Right forelimb (tissue), 1 donor: ENCODE measurements at regions not wholly inside any gene's neighbourhood (a gene's known extent, or its start where the extent isn't known, plus 50 kb on each side); places are given as distances from the start of the nearest gene placed in this dataset.

Source experiments
- DNase-seq: peaks from one replicate; pipeline ENCODE4 v3.0.0-alpha.2; 2018

- DNase-seq, result no peak
Measured at GRCh38 chr13:44229371-44230030, 144.1 kb upstream of the SERP2 start.

DNA sequence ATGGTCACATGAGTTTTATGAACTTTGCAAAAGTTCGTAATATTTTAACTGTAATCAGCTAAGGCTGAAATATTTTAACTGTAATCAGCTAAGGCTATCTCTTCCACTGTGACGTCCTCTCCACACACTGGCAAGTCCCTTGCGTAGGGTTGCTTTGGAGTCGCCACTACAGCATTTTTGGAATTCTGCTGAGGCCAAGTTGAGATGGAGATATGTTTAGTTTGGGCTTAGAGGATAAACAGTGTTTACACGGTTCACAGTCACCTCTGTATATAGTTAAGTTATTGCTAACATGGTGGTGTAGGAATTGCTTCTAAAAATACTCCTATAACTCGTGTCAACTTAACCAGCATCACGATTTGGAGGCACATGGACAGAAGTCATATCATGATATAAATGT, 143.6 kb upstream of the SERP2 start:
- DNase-seq, result no peak

GRCh38 chr13:44230736-44231135, 142.9 kb upstream of the SERP2 start:
- DNase-seq, result no peak

DNA sequence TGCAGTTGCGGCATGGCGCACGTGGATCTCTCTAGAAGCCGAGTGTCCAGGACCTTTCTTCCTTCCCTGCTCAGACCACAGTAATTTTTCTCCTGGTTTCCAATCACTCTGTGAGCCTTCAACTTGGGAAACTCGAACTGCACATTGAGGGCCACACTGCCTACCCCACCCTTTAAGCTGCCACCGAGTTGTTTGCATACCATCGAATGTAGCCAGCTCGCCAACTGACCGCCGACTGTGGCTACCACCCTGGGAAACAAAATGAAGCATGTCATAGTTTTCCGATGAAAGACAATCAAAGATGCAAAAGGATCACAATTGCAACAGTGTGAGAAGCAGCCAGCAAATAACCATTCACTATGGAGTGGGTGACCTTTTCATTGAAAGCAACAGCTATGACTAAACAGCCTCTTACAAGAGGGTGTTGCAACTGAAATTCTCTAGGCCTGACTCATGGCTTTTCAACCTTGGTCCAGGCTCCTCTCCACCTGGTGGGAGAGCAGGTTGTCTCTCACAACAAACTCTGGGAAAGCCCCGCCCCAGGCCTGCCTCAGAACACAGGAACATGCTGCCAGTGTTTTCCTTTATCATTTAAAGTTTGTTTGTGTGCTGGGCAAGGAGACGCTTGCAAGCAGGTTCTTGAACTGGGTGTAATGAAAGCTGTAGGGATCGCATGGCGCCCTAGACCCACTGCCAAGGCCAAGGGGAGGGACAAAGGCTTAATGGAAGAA, 141.7 kb upstream of the SERP2 start:
- no peak for DNase-seq

GRCh38 chr13:44232774-44233173, 140.8 kb upstream of the SERP2 start:
- no peak for DNase-seq

GRCh38 chr13:44234566-44234965, 139.1 kb upstream of the SERP2 start:
- DNase-seq, result no peak

- no peak for DNase-seq
Measured at GRCh38 chr13:44236370-44236769, 137.3 kb upstream of the SERP2 start.

GRCh38 chr13:44236801-44237207, 136.8 kb upstream of the SERP2 start:
- DNase-seq, result no peak

- peak; percentile 65 for DNase-seq
Measured at GRCh38 chr13:44237276-44237767, 136.3 kb upstream of the SERP2 start.

DNA sequence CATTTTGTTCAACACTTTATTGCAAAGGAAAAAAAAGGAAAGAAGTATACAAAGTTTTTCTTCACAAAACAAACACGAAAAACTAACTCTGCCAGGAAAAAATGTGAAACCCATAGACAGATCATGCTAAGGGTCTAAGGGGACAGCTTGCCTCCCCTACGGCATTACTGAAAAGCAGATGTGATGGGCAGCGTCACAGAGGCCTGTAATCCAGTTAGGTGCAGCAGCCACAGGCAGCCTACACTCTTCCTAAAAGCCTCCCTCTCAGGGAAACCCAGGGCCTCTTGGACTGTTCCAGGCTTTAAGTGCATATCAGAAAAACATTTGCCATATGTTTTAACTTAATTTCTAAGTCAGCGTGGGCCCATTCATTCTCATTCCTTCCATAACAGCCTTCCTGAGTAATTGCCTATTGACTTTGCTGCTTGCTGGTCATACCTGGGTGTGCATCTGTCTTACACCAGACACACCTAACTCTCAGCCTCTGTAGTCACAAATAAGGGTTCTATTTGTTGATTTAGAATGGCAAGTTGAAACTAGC, 135.7 kb upstream of the SERP2 start:
- peak; percentile 72 for DNase-seq

DNA sequence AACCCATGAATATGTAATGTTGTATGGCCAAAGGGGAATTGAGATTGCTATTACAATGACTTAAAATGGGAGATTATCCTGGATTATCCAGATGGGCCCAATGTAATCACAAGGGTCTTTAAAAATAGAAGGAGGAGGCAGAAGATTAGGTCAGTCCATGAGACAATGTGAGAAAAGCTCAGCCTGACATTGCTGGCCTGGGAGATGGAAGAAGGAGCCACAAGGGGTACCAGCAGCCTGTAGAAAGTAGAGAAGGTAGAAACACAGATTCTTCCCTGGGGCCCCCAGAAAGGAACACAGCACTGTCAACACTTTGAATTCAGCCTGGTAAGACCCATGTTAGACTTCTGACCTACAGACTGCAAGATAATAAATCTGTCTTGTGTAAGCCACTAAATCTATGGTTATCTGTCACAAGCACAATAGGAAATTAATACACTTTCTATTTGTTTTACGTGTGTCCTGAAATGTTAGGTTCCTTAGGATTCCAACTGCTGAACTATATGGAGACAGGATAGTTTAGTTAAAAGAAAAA, 132.9 kb upstream of the SERP2 start:
- DNase-seq, result no peak

- no peak for DNase-seq
Measured at GRCh38 chr13:44241638-44242037, 132.0 kb upstream of the SERP2 start.

DNA sequence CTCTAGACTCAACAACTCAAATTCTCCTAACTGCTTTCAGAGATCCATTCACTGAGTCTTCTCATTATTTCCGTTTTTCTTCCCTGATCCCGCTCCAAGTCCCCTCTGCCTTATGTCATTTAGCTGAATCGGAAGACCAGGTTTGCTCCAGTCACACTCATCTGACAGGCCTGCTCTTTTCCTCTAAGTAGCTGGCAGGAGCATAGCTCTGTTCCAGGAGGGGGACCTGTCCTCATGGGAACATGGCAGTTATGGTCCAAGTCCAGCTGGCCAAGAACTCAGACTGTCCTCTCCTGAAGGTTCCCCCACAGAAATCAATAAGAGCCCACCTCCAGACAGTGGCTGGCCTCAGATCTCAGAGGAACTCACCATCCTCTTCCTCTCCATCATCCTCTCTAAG, 130.9 kb upstream of the SERP2 start:
- no peak for DNase-seq

- no peak for DNase-seq
Measured at GRCh38 chr13:44243198-44243857, 130.3 kb upstream of the SERP2 start.

GRCh38 chr13:44244288-44244687, 129.3 kb upstream of the SERP2 start:
- DNase-seq, result no peak

DNA sequence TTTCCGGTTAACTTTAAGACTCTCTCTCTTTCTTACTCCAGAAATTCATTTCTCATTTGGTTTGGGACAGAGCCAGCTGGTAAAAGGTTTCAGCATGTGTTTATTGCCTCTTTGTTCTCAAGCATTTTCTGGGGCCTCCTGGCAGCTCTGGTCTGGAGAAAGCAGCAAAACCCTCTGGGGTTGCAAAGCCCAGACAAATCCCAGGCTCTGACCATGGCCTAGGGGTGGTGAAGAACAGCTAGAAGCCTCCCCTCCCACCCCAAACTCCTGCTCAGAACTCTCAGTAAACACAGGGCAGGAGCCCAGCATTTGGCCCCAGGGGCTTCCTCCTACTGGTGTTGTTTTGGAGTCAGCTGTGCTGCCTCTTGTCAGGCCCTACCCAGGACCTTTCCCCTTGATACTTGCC, 124.2 kb upstream of the SERP2 start:
- DNase-seq, result peak; percentile 63

GRCh38 chr13:44252938-44253337, 120.7 kb upstream of the SERP2 start:
- no peak for DNase-seq

DNA sequence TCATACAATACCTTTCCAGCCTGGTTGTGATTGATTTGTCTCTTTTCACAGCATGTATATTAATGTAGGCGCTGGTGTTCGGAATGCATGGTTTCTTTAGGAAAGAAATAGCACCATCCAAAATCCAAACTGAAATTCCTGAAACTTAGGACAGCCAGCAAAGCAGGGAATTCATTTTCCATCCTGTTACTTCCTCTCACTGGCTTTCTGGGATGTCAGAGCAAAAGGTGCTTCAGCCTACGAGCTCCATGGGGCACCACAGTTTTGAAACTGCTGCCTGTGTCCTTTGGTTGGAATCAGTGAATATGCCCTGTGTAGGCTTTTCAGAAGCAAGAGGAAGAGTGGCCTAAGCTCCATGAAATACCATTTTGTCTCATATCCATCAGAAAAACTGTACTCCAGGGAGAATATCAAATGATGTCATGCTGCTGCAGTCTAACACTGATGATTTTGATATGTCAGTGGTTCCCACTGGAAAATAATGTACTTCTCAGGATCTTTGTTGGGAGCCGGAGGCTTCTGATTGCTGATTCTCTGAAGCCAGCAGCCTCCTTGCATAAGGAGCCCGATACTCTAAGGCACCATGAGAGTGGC, 117.8 kb upstream of the SERP2 start:
- DNase-seq, result no peak

GRCh38 chr13:44257796-44258195, 115.8 kb upstream of the SERP2 start:
- no peak for DNase-seq

DNA sequence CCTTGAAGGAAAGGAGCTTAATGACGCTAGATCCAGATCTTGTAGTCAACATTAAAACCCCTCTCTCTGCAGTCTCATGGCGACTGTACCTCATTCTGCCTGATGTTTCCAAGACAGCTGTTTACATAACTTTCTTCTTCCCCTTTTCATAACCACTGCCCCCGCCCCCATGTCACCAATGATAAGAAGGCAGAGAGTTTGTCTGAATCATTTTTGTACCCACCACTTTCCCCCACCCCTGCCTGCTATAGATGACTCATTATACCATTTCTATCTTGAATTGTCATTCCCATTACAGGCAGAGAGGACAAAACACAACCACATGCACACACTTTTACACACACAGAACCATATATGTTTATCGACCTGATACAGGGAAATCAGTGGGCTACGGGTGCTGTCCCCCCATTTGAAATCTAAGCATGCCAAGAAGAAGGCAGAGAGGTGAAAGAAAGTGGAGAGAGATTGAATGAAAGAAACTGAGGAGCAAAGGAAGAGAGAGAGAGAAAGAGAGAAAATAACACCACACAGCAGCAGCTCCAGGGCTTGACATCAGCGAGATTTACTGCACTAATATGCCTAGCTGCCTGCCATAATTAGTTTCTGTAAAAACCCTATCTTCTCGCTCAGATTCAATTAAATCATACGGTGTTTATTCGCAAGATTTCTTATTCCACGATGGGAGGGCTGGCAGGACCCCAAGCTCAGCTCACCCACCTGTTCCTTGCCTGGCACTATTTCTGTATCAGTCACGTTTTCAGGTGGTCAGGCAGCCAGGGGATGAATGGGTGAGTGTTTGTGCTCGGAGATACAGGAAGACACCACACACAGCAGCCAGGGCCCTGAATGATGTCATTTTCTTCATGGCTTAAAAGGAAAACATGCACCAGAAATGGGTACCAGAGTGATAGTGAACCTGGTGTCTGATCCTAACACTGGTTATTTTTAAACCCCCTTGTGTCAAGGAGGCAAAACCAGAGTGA, 114.3 kb upstream of the SERP2 start:
- no peak for DNase-seq

GRCh38 chr13:44260336-44260735, 113.3 kb upstream of the SERP2 start:
- no peak for DNase-seq
